Activated T-cell treated with anti-CD3 and anti-CD28 coated beads for 48 hours (primary cell): ENCODE measurements at regions not wholly inside any gene's neighbourhood (a gene's known extent, or its start where the extent isn't known, plus 50 kb on each side); places are given as distances from the start of the nearest gene placed in this dataset.

Experiments
- DNase-seq: peaks from one replicate; pipeline ENCODE4 v3.0.0-alpha.2; 2020; ENCODE audit warnings: low read depth

DNA sequence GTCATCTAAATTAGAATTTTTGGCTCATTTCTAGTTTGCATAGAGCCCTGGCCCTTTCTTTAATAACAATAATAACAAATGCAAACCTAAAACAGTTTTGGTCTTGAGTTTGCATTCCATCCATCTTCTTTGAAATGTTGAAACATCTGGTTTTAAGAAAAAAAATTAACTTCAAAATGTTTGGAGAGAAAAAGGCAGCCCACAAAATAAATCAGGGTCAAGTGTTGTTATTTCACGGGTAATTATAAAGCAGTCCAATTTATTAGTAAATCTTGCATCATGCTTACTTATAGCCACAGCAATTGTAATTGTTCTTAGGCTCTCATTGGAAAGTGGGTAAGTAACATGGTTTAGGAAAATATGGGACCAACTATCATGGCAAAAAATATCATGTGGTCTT lies 247.0 kb upstream of the MEF2C start:
- no peak for DNase-seq

- DNase-seq: no peak
Observed at GRCh38 chr5:89128906-89129625, 246.1 kb upstream of the MEF2C start.

DNA sequence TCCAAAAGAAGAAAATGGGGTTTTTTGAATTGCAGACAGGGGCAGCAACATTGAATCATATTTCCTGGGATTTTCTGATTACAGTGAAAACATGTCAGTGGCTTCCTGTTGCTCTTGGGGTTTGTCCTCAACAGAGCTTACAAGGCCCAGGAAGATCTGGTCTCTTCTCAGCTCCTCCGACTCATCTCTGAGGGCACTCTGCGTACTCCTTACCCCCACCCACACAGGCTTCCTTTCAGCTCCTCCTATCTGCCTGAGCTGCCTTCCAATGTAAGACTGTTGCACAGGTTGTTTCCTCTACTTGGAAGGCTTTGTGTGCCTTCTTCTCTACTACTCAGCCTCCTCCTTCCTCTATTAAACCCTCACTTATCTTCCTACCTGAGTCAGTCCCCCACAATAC lies 245.1 kb upstream of the MEF2C start:
- DNase-seq: no peak

- DNase-seq: no peak
Observed at GRCh38 chr5:89127191-89127590, 244.2 kb upstream of the MEF2C start.

DNA sequence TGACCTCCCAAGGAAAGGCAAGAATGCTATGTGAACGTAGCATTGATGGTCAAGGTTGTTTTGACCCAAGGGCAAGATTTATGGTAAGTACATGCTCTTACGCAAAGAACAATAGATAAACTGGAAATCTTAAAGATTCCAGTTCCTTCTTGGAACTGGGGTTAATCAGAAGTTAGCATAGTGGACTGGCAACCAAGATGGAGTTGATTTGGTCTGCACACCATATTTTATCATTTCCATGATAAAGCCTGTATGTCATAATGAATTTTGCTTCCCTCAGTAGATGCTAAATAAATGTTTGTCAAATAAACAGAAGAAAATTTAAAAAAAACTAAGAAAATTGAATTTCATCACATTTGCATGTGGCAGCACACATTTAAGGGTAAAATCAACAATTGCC lies 242.4 kb upstream of the MEF2C start:
- no peak for DNase-seq

DNA sequence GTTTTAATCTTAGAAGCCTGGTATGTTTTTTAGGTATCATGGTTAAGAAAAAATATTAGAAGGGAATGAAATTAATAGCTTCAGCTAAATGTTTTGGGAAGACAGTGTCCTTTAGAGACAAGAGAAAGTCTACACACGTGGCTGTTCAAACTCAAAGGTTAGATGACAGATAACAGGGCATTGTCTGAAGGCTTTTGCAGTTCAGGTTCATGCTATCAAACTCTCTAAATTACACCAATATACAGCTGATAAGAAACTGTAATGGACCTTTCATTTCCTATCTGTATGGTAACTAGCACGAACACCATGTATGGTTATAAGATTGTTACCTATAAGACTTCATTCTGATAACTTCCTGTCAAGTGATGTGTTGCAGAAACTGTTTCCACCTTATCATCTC lies 240.6 kb upstream of the MEF2C start:
- no peak for DNase-seq

DNA sequence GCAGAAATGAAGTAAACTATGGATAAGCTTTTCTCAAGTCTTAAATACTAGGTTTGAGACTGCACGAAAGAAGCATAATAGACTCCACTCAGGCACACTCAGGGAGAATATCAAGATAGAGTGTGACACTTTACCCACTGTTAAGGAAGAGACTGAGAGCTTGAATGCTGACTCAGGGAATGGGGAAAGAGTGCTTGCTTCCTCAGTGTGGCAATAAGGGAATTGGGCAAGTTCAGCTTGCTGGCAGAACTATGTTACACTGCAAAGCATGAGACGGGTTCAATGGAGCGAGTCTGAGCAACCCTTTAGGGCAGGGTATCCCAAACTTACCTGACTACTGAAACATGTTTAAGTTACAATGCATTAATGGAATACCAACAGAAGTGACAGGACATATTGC lies 237.7 kb upstream of the MEF2C start:
- DNase-seq: no peak

DNA sequence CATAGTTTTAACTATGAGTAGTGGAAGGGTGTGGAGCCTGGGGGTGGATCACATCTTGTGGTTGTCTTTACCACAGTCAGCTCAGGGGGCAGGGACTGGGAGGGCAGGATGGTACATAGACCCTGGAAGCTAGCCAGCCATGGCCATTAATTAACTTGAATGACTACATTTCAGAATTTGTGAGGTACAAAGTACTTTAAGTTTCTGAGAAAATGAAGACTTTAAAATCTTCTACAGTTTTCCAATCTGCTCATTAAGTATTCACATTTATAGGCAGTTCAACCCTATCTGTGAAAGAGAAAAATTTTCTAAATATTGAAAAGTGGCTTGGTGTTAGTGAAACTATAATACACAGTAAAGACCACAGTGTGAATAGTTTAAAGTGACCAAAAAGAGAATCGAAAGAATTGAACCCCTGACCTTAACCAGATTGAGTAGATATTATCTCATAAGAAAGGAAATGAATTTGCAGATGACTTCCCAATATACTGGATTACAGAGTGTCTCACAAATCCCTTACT lies 234.2 kb upstream of the MEF2C start:
- DNase-seq: no peak

DNA sequence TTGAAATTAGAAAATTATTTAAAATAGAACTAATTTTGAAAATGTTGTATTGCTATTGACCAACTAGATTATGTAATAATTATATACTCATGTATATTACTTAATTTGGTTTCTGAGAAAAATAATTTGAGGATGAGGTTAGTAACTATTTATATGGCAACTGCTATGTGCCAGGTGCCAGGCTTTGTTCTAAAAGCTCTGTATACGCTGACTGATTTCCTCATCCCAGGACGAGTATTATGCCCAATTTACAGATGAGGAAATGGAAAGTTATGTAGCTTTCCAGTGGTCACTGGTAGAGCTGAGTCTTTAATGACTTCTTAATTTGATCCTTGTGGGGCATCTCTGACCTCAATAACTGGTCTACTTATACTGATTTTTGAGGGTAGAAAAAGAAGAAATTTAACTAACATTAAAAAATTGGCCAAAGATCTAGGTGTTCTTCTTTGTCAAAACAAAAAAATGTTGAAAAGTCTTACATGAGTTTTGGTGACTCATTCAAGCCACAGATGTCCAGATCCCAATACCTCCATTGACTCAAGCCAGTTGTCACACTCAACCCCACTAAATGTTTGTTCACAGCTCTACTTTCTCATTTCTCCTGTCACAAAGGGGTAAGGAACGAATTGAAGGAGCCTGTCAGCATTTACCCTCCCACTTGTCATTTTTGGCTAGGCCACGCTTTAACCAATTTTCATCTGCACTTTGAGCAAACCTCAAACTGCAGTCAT lies 228.1 kb upstream of the MEF2C start:
- DNase-seq: no peak

- no peak for DNase-seq
Observed at GRCh38 chr5:89106480-89106879, 223.5 kb upstream of the MEF2C start.

DNA sequence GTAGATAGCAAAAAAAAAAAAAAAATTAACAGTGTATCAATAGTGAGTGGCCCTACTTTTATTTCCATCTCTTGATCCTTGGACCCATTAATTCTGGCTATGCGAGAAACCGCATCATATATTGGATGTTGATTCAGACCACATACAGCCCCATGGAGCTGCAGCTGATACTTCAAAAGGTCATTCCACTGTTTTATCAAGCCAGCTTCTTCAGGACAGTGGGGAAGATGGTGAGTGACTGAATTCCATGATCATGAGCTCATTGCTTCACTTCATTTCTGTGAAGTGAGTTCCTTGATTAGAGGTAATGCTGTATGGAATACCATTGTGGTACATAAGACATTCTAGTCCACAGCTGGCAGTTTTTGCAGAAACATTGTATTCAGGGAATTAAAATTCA lies 222.9 kb upstream of the MEF2C start:
- DNase-seq: no peak

DNA sequence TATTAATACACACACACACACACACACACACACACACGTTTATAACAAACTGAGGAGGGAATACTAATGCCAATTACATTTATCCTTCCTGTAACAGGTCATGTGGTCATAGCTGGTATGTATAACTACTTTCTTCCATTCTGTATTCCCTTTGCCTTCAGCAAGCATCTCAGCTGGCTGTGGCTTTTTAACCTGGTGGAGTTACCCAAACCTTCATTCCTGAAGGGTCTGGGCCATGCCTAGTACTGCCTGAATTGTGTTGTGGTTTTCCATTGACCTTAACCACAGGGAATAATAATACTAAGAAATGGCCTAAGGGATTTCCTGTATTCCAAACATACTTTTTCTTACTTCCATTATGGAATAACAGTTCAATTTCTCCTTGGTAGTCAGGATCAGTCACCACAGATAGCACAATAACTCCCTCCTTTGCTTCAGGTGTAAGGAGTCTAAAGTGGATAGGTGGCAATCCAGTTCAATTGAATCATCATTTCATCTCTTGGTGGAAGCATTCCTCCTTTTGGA lies 222.2 kb upstream of the MEF2C start:
- no peak for DNase-seq

- DNase-seq: no peak
Observed at GRCh38 chr5:89098199-89098756, 215.3 kb upstream of the MEF2C start.

GRCh38 chr5:89097103-89097502 lies 214.1 kb upstream of the MEF2C start:
- DNase-seq: no peak

- DNase-seq: no peak
Observed at GRCh38 chr5:89095341-89095740, 212.4 kb upstream of the MEF2C start.

DNA sequence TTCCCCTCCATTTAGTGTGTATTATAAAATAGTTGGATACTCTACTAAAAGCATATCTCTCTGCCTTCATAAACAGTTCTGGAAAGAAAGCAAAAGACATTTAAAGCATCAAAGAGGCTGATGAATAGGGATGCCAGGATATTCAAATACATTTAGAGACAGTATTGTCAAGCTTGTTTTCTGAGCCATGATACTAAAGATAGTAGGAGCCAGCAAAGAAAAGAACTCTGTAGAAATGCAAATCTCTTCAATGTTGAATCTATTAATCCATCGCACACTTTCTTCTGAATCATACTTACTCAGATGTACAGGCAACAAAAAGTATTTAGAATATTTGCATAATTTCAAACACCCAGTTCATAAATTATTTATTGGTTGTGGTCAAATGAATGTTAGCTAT lies 207.1 kb upstream of the MEF2C start:
- DNase-seq: no peak

GRCh38 chr5:89087551-89088318 lies 204.8 kb upstream of the MEF2C start:
- no peak for DNase-seq

DNA sequence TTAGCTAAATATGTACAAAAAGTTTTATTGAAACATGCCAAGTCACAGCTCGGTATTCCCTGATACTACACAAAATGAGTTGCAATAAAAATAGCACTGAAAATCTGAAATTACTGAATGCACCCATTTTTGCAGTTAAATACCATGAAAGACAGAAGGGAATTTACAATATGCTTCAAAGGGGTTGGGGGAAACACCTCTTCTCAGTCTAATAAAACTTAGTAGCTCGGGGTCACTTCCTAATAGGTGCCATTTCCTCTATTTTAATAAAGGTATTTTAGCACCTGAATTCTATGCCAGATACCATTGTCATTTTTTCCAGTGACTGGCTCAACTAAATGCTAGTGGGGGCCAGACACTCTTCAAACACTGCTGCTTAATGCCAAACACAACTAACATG lies 204.1 kb upstream of the MEF2C start:
- no peak for DNase-seq

- DNase-seq: no peak
Observed at GRCh38 chr5:89086390-89087086, 203.6 kb upstream of the MEF2C start.

- DNase-seq: no peak
Observed at GRCh38 chr5:89083791-89084190, 200.8 kb upstream of the MEF2C start.

DNA sequence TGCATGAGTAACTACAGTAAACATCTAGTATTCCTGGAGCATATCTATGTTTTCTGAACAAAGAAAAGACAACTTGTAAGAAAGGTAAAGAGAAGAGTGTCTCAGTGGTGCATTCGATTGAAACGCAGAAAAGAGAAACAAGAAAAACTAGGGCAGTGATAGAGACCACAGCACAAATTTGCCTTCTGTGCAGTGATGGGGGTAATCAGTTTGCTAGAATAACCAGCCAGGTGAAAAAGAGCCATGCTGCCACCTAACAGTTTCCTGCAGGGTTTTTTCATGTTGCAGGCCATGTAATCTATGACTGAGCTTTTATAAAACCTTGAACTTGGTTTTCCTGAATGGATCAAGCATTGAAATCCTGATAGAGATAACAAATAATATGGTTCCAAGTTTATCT lies 198.4 kb upstream of the MEF2C start:
- no peak for DNase-seq
